H1 (cell line): ENCODE measurements at regions not wholly inside any gene's neighbourhood (a gene's known extent, or its start where the extent isn't known, plus 50 kb on each side); places are given as distances from the start of the nearest gene placed in this dataset.

Experiments
- CTCF ChIA-PET: fragments of 300-600 bp; sonication (Branson Sonifier 250); formaldehyde crosslinking; loops from one replicate; lab custom pipeline; 2021; ENCODE audit not compliant: partially characterized antibody; lab: Charles Lee
- POLR2A ChIA-PET: fragments of 300-600 bp; sonication (Branson Sonifier 250); formaldehyde crosslinking; loops from one replicate; lab custom pipeline; 2021; ENCODE audit warnings: inconsistent platforms; ENCODE audit not compliant: partially characterized antibody; lab: Charles Lee
- DNase-seq, 2 experiments: peaks; one replicate each; pipeline versions ENCODE4 v3.0.0 to v3.0.0-alpha.2; 2010 to 2022; ENCODE audit warnings: low spot score in 2 of 2, low read depth in 1 of 2, mixed read lengths in 1 of 2
- FAIRE-seq: peaks from 2 replicates; lab custom pipeline; 2011; peaks lifted over from hg19 to GRCh38; lab: Jason Lieb, UNC
- H2AFZ ChIP-seq: 2 replicates; pipeline ENCODE4 v1.8.1; 2012; ENCODE audit warnings: low read length, inconsistent platforms
- H2AK5ac ChIP-seq: 2 replicates; pipeline ENCODE4 v1.6.1; 2013; ENCODE audit warnings: low read depth, low read length
- H2BK120ac ChIP-seq: replicated peaks from 2 replicates; pipeline ENCODE3; 2013; ENCODE audit warnings: low read depth, low read length, inconsistent platforms
- H2BK12ac ChIP-seq: 2 replicates; pipeline ENCODE4 v1.6.1; 2013; ENCODE audit warnings: low read depth, low read length
- H2BK15ac ChIP-seq: 2 replicates; pipeline ENCODE4 v1.6.1; 2013; ENCODE audit warnings: low read length
- H2BK20ac ChIP-seq: 2 replicates; pipeline ENCODE4 v1.6.1; 2013; ENCODE audit warnings: low read length
- H2BK5ac ChIP-seq: 2 replicates; pipeline ENCODE4 v1.6.1; 2013; ENCODE audit warnings: low read depth, low read length
- H3K14ac ChIP-seq: 2 replicates; pipeline ENCODE4 v1.6.1; 2013; ENCODE audit warnings: inconsistent platforms; ENCODE audit not compliant: insufficient read length
- H3K18ac ChIP-seq: 2 replicates; pipeline ENCODE4 v1.6.1; 2013; ENCODE audit warnings: low read length; ENCODE audit errors: extremely low read depth
- H3K23ac ChIP-seq: 2 replicates; pipeline ENCODE4 v1.6.1; 2013; ENCODE audit warnings: inconsistent platforms; ENCODE audit not compliant: insufficient read length
- H3K23me2 ChIP-seq: 2 replicates; pipeline ENCODE4 v1.6.1; 2013; ENCODE audit warnings: low read depth, low read length
- H3K27ac ChIP-seq: 2 replicates; pipeline ENCODE4 v1.6.1; 2011; ENCODE audit warnings: low read depth, low read length, inconsistent platforms
- H3K27me3 ChIP-seq, 4 experiments: replicated peaks in 1 of 4; 1 replicate in 1 of 4; 2 replicates in 3 of 4; pipeline versions ENCODE4 v1.6.1 to v1.8.1; 2011 to 2013; ENCODE audit warnings: low read length in 3 of 4, mild to moderate bottlenecking in 3 of 4, inconsistent platforms in 2 of 4, mixed read lengths in 2 of 4, moderate library complexity in 1 of 4; ENCODE audit not compliant: control insufficient read depth in 3 of 4, insufficient read depth in 3 of 4; ENCODE audit errors: extremely low read depth in 1 of 4
- H3K36me3 ChIP-seq, 4 experiments: 2 replicates each; pipeline versions ENCODE4 v1.6.1 to v1.8.1; 2011 to 2013; ENCODE audit warnings: mild to moderate bottlenecking in 4 of 4, low read length in 3 of 4, moderate library complexity in 2 of 4, control low read depth in 1 of 4, inconsistent platforms in 1 of 4; ENCODE audit not compliant: insufficient read depth in 4 of 4, control insufficient read depth in 2 of 4
- H3K4ac ChIP-seq: replicated peaks from 2 replicates; pipeline ENCODE3; 2013; ENCODE audit warnings: low read length, low read depth, mixed read lengths, inconsistent platforms; ENCODE audit not compliant: insufficient read length
- H3K4me1 ChIP-seq, 4 experiments: replicated peaks in 1 of 4; 1 replicate in 1 of 4; 2 replicates in 3 of 4; pipeline versions ENCODE4 v1.6.1 to v1.8.1; 2011 to 2013; ENCODE audit warnings: low read length in 3 of 4, inconsistent platforms in 2 of 4, mixed read lengths in 1 of 4; ENCODE audit not compliant: insufficient read depth in 4 of 4, control insufficient read depth in 3 of 4
- H3K4me2 ChIP-seq, 2 experiments: 2 replicates each; pipeline versions ENCODE4 v1.6.1 to v1.8.1; 2011 to 2013; ENCODE audit warnings: low read depth in 2 of 2, low read length in 2 of 2, control low read depth in 1 of 2, inconsistent platforms in 1 of 2, mild to moderate bottlenecking in 1 of 2; ENCODE audit not compliant: insufficient read depth in 1 of 2
- H3K4me3 ChIP-seq, 4 experiments: fragments of 200-600, 300-600 bp in 1 of 4; sonication (generic), shearing (Covaris generic), sonication (Bioruptor Twin) in 1 of 4; 2 replicates each; pipeline versions ENCODE4 v1.5.1 to v1.8.1; 2011 to 2016; ENCODE audit warnings: low read length in 4 of 4, low read depth in 3 of 4, control low read depth in 2 of 4, inconsistent platforms in 2 of 4, mild to moderate bottlenecking in 2 of 4, mixed read lengths in 1 of 4, moderate library complexity in 1 of 4; ENCODE audit not compliant: insufficient read depth in 2 of 4; ENCODE audit errors: extremely low read depth in 1 of 4
- H3K56ac ChIP-seq: replicated peaks from 2 replicates; pipeline ENCODE3; 2013; ENCODE audit warnings: low read depth, mild to moderate bottlenecking, mixed read lengths, low read length, inconsistent platforms; ENCODE audit not compliant: insufficient read length
- H3K79me1 ChIP-seq: 2 replicates; pipeline ENCODE4 v1.6.1; 2013; ENCODE audit warnings: low read depth, low read length, control low read depth
- H3K79me2 ChIP-seq, 2 experiments: 2 replicates each; pipeline versions ENCODE4 v1.6.1 to v1.8.1; 2012 to 2013; ENCODE audit warnings: low read length in 2 of 2, mild to moderate bottlenecking in 2 of 2, inconsistent platforms in 1 of 2; ENCODE audit not compliant: insufficient read depth in 2 of 2, control insufficient read depth in 1 of 2
- H3K9ac ChIP-seq, 4 experiments: replicated peaks in 1 of 4; 1 replicate in 1 of 4; 2 replicates in 3 of 4; pipeline versions ENCODE4 v1.6.1 to v1.8.1; 2011 to 2013; ENCODE audit warnings: low read depth in 3 of 4, low read length in 3 of 4, control low read depth in 2 of 4, mild to moderate bottlenecking in 2 of 4, moderate library complexity in 2 of 4, inconsistent platforms in 1 of 4; ENCODE audit errors: extremely low read depth in 1 of 4
- H3K9me3 ChIP-seq, 2 experiments: 2 replicates each; pipeline versions ENCODE4 v1.6.1 to v1.8.1; 2012 to 2013; ENCODE audit warnings: mild to moderate bottlenecking in 2 of 2, moderate library complexity in 2 of 2, control low read depth in 1 of 2, inconsistent platforms in 1 of 2, low read depth in 1 of 2, low read length in 1 of 2, mixed read lengths in 1 of 2; ENCODE audit not compliant: insufficient read depth in 2 of 2
- H4K20me1 ChIP-seq, 2 experiments: replicated peaks in 1 of 2; 2 replicates each; pipeline versions ENCODE3 to v1.8.1; 2011 to 2013; ENCODE audit warnings: inconsistent platforms in 2 of 2, low read length in 2 of 2, mild to moderate bottlenecking in 1 of 2; ENCODE audit not compliant: insufficient read depth in 2 of 2, control insufficient read depth in 1 of 2
- H4K5ac ChIP-seq: 2 replicates; pipeline ENCODE4 v1.6.1; 2013; ENCODE audit warnings: low read length, low read depth, mixed read lengths, inconsistent platforms; ENCODE audit not compliant: insufficient read length
- H4K8ac ChIP-seq: 2 replicates; pipeline ENCODE4 v1.8.0; 2013; ENCODE audit warnings: mild to moderate bottlenecking, moderate library complexity, low read length, inconsistent platforms; ENCODE audit not compliant: insufficient read depth; ENCODE audit errors: extremely low read depth
- H4K91ac ChIP-seq: replicated peaks from 2 replicates; pipeline ENCODE3; 2013; ENCODE audit warnings: low read length, mixed read lengths, inconsistent platforms; ENCODE audit not compliant: insufficient read length
- MAX ChIP-seq: IDR thresholded peaks from 2 replicates; pipeline ENCODE4 v1.6.1; 2012; ENCODE audit warnings: inconsistent platforms

- FAIRE-seq (no peak), DNase-seq (no peak)
- H2BK120ac ChIP-seq, result no peak overlapping the region
- H2BK15ac ChIP-seq, result no peak overlapping the region
- no peak overlapping the region for H3K14ac ChIP-seq
- H3K4ac ChIP-seq, result no peak overlapping the region
- no peak overlapping the region for H3K18ac ChIP-seq
- no peak overlapping the region for H4K5ac ChIP-seq
- H4K20me1 ChIP-seq, result no peaks in the 10 kb centered on the region
- no peaks in the 10 kb centered on the region for H3K79me1 ChIP-seq
- no peaks in the 10 kb centered on the region for H3K36me3 ChIP-seq
- no peak for TF ChIP-seq MAX
- no peak overlapping the region for H3K23ac ChIP-seq
- no peak overlapping the region for H4K91ac ChIP-seq
- H2AFZ ChIP-seq, result no peak overlapping the region
- ChIA-PET POLR2A (no interaction called here), CTCF (interaction anchor here (0.7 kb wide), 1 partner anchor 191 kb away, joined by 3 read pairs; no protein-coding TSS in a partner anchor)
- H3K4me1 ChIP-seq, result no peaks in the 10 kb centered on the region
- H4K8ac ChIP-seq, result no peak overlapping the region
- no peaks in the 10 kb centered on the region for H3K79me2 ChIP-seq
- no peak overlapping the region for H3K4me3 ChIP-seq
- H3K27ac ChIP-seq, result no peak overlapping the region
- no peak overlapping the region for H3K56ac ChIP-seq
- H3K9ac ChIP-seq, result no peak overlapping the region
- H3K23me2 ChIP-seq, result no peaks in the 10 kb centered on the region
- no peak overlapping the region for H2BK5ac ChIP-seq
- no peak overlapping the region for H2AK5ac ChIP-seq
- H3K27me3 ChIP-seq, result no peaks in the 10 kb centered on the region
- H3K9me3 ChIP-seq, result peaks cover 6 to 14% of the 10 kb centered on the region in 2 experiments
- no peak overlapping the region for H2BK12ac ChIP-seq
- H3K4me2 ChIP-seq, result no peak overlapping the region
- H2BK20ac ChIP-seq, result no peak overlapping the region
These were observed 155.3 kb downstream of the SNX18 start for GRCh38 chr5:54672871-54673270.
